HepG2 (cell line): ENCODE measurements at regions not wholly inside any gene's neighbourhood (a gene's known extent, or its start where the extent isn't known, plus 50 kb on each side); places are given as distances from the start of the nearest gene placed in this dataset.

Experiments used
- TAF1 ChIP-seq: sonication (generic); formaldehyde crosslinking; IDR thresholded peaks from 2 replicates; pipeline ENCODE4 v1.4.0; 2020; ENCODE audit warnings: missing genetic modification reagents
- ZNF263 ChIP-seq: sonication (generic); formaldehyde crosslinking; IDR thresholded peaks from 2 replicates; pipeline ENCODE4 v1.4.0; 2020; ENCODE audit warnings: missing genetic modification reagents
- TF ChIP-seq, protein P1 (sequence below): sonication (generic); formaldehyde crosslinking; conservative IDR thresholded peaks from 2 replicates; pipeline ENCODE4 v1.4.0; 2020; ENCODE audit warnings: missing genetic modification reagents
- TF ChIP-seq, protein P2 (sequence below): sonication (generic); formaldehyde crosslinking; IDR thresholded peaks from 2 replicates; pipeline ENCODE4 v1.4.0; 2020; ENCODE audit warnings: missing genetic modification reagents

DNA sequence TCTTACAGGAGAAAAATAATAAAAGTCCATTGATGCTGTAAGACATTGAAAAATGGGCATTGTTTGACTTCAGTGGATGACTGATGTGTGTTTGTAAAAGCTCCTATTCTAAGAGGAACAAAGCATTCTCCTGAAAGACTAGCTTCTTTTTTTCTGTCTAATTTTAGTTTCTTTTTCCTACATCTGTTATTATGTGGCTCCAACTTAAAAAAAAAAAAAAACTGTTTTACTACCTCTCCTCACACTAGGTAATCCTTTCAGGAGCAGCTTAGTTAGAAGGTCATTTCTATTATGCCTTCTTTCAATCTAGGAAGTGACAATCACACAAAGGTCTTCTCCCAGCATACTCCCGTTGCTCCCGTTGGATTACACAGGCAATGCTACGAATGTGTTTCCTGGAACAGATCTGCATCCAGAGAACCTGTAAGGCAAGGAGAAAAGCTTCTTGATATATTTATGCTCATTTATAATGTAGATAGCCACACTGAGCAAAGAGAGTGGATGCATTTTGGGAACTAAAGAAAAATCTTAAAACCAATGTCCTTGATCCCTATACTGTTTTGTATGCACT is 595.1 kb upstream of the CCDC179 start:
- TF ChIP-seq TAF1 (CRISPR knock-in tag) (no peak), ZNF263 (CRISPR knock-in tag) (no peak)
- TF ChIP-seq, protein P1, sequence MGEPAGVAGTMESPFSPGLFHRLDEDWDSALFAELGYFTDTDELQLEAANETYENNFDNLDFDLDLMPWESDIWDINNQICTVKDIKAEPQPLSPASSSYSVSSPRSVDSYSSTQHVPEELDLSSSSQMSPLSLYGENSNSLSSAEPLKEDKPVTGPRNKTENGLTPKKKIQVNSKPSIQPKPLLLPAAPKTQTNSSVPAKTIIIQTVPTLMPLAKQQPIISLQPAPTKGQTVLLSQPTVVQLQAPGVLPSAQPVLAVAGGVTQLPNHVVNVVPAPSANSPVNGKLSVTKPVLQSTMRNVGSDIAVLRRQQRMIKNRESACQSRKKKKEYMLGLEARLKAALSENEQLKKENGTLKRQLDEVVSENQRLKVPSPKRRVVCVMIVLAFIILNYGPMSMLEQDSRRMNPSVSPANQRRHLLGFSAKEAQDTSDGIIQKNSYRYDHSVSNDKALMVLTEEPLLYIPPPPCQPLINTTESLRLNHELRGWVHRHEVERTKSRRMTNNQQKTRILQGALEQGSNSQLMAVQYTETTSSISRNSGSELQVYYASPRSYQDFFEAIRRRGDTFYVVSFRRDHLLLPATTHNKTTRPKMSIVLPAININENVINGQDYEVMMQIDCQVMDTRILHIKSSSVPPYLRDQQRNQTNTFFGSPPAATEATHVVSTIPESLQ (CRISPR knock-in tag), result no peak
- TF ChIP-seq, protein P2, sequence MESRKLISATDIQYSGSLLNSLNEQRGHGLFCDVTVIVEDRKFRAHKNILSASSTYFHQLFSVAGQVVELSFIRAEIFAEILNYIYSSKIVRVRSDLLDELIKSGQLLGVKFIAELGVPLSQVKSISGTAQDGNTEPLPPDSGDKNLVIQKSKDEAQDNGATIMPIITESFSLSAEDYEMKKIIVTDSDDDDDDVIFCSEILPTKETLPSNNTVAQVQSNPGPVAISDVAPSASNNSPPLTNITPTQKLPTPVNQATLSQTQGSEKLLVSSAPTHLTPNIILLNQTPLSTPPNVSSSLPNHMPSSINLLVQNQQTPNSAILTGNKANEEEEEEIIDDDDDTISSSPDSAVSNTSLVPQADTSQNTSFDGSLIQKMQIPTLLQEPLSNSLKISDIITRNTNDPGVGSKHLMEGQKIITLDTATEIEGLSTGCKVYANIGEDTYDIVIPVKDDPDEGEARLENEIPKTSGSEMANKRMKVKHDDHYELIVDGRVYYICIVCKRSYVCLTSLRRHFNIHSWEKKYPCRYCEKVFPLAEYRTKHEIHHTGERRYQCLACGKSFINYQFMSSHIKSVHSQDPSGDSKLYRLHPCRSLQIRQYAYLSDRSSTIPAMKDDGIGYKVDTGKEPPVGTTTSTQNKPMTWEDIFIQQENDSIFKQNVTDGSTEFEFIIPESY (CRISPR knock-in tag), result no peak
